SHP77 treated with DMSO at 0.1 percent for 48 hours (cell line): ENCODE measurements at regions not wholly inside any gene's neighbourhood (a gene's known extent, or its start where the extent isn't known, plus 50 kb on each side); places are given as distances from the start of the nearest gene placed in this dataset.
"Not testable (repeated sequence)": the region's sequence is repeated elsewhere in the genome, so short reads cannot be mapped to it uniquely, and the experiment has no call there.

Experiments used
- DNase-seq: peaks from one replicate; lab custom pipeline; 2025; lab: John Stamatoyannopoulos, UW

DNA sequence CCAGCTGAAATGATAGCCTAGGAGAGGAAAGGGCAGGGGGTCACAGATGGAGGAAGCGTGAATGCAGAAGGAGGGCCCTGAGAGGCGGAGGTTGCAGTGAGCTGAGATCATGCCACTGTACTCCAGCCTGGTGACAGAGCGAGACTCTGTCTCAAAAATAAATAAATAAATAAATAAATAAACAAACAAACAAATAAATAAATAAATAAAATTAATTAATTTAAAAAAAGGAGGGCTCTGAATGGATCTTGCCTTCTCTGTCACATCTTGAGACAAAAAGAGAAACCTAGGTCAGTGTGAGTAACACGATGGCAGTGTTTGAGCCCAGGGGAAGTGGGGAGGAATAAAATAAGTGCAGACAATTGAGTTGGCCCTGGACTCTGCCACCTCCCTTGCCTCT lies 182.3 kb upstream of the DAAM1 start:
- not testable (repeated sequence) for DNase-seq

DNA sequence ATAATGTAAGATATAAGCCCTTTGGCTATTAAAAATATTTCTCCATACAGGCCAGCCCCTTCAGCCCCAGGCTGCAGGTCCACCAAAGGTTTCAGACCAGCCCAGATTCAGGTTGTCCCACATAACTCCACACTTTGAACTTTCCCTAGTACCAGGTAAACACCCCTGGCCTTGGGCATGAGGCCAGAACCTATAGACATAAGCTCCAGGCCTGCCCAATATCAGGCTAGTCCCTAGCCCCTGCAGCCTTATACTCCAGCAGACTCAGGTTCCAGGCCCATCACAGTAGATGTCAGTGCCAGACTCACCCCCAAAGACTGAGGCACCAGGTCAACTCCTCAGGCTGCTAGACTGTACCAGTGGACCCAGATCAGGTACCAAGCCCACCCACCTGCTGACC lies 178.5 kb upstream of the DAAM1 start:
- DNase-seq = no peak

GRCh38 chr14:59013672-59014298 lies 174.7 kb upstream of the DAAM1 start:
- no peak for DNase-seq

- DNase-seq = no peak
Measured at GRCh38 chr14:59015482-59015881, 173.0 kb upstream of the DAAM1 start.

DNA sequence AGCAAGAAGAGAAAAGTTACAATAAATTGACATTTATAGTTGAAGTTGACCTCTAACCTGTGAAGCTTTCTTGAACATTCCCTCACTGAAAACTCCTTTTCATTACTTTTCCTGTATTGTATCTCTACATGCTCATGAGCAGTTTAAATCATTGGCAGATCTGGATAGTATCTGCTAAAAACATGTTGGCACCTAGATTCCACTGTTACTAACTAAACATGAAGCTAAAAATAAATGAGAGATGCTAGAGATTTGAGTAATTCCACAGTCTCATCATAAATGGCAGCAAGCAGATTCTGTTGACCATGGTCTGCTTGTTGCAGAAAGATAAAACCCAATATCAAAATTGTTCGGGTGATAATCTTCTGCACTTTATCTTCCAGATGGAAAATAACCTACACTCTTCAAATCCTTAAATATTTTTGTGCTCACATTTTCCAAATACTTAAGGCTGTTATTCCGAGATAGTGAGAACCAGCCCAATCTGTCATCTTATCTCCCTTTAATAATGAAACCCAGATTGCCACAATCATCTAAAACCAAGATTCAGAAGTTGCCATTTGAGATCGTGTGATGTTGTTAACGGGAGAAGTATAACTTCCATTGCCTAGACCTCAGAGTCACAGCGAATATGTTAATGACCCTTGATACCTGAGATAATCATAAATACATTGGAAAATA lies 171.0 kb upstream of the DAAM1 start:
- no peak for DNase-seq

DNA sequence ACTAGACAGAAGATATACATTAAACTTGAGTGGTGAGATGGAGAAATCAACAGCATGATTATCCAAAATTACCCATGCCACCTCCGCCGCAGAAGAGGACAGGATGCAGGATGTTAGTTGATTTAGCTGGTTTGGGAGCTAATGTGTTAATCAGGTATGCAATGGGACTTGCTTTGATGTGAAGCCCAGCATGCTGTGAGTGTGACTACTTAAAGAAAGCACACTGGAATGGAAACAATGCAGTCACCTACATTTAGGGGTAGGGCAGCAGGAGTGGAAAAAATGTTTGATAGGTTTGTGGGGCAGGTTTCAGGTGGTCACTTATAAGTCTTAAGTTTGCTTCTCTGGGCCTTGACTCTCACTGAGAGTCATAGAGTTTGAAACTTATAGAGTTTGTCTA lies 170.0 kb upstream of the DAAM1 start:
- no peak for DNase-seq

- DNase-seq = no peak
Measured at GRCh38 chr14:59018978-59019377, 169.5 kb upstream of the DAAM1 start.

DNA sequence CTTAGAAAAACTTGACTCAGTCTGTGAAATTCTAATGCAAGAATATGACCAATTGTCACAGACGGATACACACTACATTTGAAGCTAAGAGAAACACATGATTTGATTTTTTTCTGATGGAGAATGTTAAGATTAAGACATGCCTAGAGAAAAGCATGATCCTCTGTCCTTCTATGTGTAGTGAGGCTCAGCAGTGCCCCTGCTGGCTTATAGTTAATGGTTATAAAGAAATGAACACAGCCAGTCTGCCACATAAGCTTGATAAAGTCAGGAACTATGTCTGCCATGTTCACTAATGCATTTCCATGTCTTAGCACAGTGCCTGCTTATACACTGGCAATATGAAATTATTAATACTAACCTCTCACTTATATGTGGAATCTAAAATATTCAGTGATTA lies 168.1 kb upstream of the DAAM1 start:
- no peak for DNase-seq

DNA sequence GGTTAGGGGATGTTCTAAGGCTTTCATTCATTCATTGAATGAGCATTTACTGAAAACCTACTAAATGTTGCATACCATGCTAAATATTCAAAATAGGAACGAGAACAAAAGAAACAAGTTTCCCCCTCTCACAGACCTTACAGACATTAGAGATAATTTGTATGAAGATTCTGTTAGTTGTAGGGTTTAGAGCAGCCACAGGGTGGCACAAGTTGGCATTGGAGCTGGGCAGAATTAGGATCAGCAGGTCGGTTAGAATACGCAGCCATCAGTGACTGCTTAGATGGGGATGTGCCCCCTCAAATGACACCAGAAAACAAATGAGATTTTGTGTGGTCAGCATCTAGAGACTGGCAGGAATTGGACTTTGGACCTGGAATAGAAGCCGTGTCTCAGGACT lies 166.3 kb upstream of the DAAM1 start:
- no peak for DNase-seq

GRCh38 chr14:59026081-59026480 lies 162.4 kb upstream of the DAAM1 start:
- no peak for DNase-seq

GRCh38 chr14:59026640-59027039 lies 161.8 kb upstream of the DAAM1 start:
- DNase-seq = not testable (repeated sequence)

DNA sequence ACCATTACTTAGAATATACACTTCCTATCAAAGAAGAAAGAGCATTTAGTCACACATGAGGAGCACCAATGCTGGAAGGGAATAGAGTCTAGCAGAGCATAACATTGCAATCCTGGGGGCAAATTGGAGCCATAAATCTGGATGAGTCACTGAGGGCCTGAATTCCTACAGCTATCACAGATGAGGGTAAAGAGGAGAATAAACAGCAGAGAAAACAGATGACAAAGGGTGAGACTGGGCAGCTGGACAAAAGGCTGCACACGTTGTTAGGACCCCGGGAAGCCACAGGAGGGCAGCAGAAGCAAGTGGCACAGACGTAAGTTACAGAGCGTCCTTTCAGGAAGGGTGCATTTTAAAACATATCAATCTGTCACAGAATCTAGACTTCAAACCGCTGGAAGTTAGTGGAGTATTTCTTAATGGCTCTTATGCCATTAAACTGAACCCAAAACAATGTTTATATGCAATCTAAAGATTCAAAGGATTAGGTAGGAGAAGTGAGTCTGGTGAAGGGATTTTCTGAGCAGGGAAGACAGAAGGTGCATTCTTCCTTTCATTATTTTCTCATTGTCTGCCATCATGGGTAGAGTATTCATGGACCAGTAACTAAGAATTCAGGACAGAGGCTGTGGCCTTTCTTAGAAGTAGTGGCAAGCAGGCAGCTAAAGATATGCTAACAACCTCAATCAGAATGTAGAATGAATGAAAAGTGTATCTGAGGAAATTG lies 159.8 kb upstream of the DAAM1 start:
- DNase-seq = peak; percentile 77

GRCh38 chr14:59032826-59033225 lies 155.6 kb upstream of the DAAM1 start:
- DNase-seq = no peak

- no peak for DNase-seq
Measured at GRCh38 chr14:59036134-59036533, 152.3 kb upstream of the DAAM1 start.

DNA sequence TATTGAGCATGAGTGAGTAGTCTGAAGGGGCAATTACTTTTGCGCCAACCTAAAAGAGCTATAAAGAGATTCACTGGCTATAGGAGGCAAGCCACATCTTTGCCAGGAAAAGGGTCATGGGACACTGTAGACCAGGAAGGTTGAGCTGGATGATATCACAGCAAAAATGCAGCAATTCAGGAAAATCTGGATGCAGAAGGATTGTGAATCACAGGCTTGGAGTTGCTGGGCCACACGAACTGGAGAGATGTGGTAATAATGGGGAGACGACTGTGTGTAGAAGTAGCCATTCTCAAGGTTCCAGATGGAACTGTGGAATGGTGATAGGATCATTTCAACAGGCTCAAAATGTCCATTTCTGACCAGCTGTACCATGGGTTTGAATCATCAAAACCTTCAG lies 151.4 kb upstream of the DAAM1 start:
- DNase-seq = no peak

DNA sequence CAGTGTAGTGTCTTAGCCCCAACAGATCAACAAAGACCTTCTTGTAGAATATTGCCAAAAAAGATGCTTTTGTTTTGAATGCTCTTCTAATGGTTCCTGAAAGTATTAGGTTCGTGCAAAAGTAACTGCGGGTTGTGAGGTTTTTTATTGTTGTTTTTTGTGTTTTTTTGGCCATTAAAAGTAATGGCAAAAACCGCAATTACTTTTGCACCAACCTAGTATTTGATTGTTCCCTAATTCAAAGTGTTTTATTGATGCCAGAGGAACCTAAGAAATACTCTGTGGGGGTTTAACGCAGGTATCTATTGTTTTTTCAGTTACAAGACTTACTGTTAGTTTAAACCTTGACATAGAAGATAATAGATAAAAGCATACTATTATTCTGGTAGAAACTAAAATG lies 150.8 kb upstream of the DAAM1 start:
- DNase-seq = no peak

DNA sequence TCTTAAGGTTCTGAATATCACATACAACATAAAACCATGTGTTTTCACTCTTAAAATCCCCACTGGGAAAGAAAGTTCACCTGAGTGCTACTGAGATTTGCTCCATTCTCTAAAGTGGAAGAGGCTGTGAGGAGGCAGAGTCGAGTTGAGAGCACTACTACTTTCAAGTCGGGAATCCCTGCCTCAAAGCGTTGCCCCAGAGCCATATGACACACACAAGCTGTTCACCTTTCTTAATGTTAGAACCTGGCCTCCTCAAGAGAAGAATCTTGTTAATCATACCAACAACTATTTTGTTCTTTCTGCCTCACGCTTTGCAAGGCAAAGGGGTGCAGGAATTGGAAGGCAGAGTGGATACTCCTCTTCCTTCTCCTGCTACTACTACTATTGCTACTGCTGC lies 149.7 kb upstream of the DAAM1 start:
- DNase-seq = no peak

DNA sequence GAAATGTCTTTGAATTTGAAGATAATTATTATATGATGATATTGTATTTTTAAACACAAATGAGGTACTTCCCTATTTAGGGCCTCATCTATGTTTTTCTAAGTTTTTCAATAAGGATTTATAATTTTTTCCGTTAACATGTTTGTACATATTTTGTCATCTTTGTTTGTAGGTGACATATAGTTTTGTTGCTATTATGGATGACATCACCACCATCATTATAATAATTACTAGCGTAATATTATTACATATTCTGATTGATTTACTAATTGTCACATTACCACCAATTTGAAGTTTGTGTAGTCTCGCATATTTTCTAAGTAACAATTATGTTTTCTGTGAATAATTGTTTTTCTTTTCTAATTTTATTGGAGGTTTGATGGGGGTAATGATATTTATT lies 147.2 kb upstream of the DAAM1 start:
- DNase-seq = no peak

GRCh38 chr14:59044707-59045106 lies 143.8 kb upstream of the DAAM1 start:
- no peak for DNase-seq

DNA sequence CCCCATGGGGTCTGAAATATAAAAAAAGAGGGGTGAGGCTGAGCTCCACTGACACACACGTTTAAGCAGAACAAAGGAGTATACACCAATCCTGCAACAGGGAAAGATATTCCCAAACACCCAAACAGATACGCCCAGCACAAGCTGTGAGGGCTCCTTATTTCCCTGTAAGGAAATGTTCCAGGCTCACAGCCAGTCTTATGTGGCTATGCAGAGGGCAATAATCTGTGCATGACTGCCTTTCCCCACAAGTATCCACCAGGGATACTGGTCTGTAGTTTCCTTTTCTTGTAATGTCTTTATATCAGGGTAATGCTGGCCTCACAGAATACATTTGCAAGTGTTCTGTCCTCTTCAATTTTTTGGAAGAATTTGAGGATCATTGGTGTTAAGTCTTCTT lies 141.7 kb upstream of the DAAM1 start:
- no peak for DNase-seq

GRCh38 chr14:59055006-59055405 lies 133.5 kb upstream of the DAAM1 start:
- DNase-seq = no peak

GRCh38 chr14:59055439-59056045 lies 132.9 kb upstream of the DAAM1 start:
- peak; percentile 34 for DNase-seq

GRCh38 chr14:59057551-59057950 lies 130.9 kb upstream of the DAAM1 start:
- DNase-seq = no peak
